GM12878 (cell line): ENCODE measurements at regions not wholly inside any gene's neighbourhood (a gene's known extent, or its start where the extent isn't known, plus 50 kb on each side); places are given as distances from the start of the nearest gene placed in this dataset.

Source experiments
- ATAC-seq: fragments of 200-7000 bp; cut with Tn5 transposase; 3 replicates; pipeline ENCODE4 v1.9.1; 2020; ENCODE audit warnings: mild to moderate bottlenecking, moderate library complexity
- BruUV-seq: library from RNA; stranded (reverse); fragments of 400-500 nt; replicated peaks from 2 replicates; lab custom pipeline; 2021; lab: Mats Ljungman, UMichigan
- CTCF ChIA-PET: fragments of 300-600 bp; sonication (Branson Sonifier 250); formaldehyde crosslinking; extraction: SDS; loops from one replicate; lab custom pipeline; 2021; ENCODE audit warnings: inconsistent platforms; lab: Yijun Ruan, JAX
- POLR2A ChIA-PET: fragments of 350-600 bp; formaldehyde crosslinking; extraction: SDS; loops from one replicate; lab custom pipeline; 2021; ENCODE audit warnings: inconsistent platforms; lab: Charles Lee
- RAD21 ChIA-PET: fragments of 300-600 bp; sonication (Branson Sonifier 250); formaldehyde crosslinking; loops from one replicate; lab custom pipeline; 2023; ENCODE audit warnings: antibody characterized with exemption; ENCODE audit not compliant: unreplicated experiment; lab: Charles Lee
- SMC1A ChIA-PET: fragments of 300-600 bp; sonication (Branson Sonifier 250); formaldehyde crosslinking; loops from one replicate; lab custom pipeline; 2023; ENCODE audit not compliant: unreplicated experiment, uncharacterized antibody; lab: Charles Lee
- DNase-seq: peaks from one replicate; pipeline ENCODE4 v3.0.0-alpha.2; 2011; ENCODE audit warnings: low read depth, low spot score
- FAIRE-seq: peaks from 3 replicates; lab custom pipeline; 2011; peaks lifted over from hg19 to GRCh38; lab: Jason Lieb, UNC
- H2AFZ ChIP-seq: 2 replicates; pipeline ENCODE4 v1.6.0; 2011; ENCODE audit warnings: low read depth, low read length, control low read depth; ENCODE audit not compliant: control insufficient read depth
- H3K27ac ChIP-seq: 2 replicates; pipeline ENCODE4 v1.5.1; 2011; ENCODE audit warnings: control low read depth; ENCODE audit not compliant: control insufficient read depth, insufficient read depth
- H3K27me3 ChIP-seq, 2 experiments: replicated peaks in 1 of 2; 2 replicates each; pipeline versions ENCODE4 v1.6.0 to v1.6.1; 2011; ENCODE audit warnings: low read length in 1 of 2; ENCODE audit not compliant: control insufficient read depth in 2 of 2, insufficient read depth in 2 of 2
- H3K36me3 ChIP-seq, 2 experiments: 2 replicates each; pipeline ENCODE4 v1.5.1; 2011; ENCODE audit warnings: low read length in 1 of 2; ENCODE audit not compliant: control insufficient read depth in 2 of 2, insufficient read depth in 2 of 2
- H3K4me1 ChIP-seq: 2 replicates; pipeline ENCODE4 v1.6.1; 2011; ENCODE audit warnings: mild to moderate bottlenecking, low read length, moderate library complexity, mixed read lengths; ENCODE audit not compliant: control insufficient read depth, insufficient read depth
- H3K4me2 ChIP-seq: 2 replicates; pipeline ENCODE4 v1.6.0; 2011; ENCODE audit warnings: control low read depth; ENCODE audit not compliant: control insufficient read depth, insufficient read depth
- H3K4me3 ChIP-seq: fragments of 200-600 bp; sonication (generic); 2 replicates; pipeline ENCODE4 v1.5.1; 2016
- H3K79me2 ChIP-seq: 2 replicates; pipeline ENCODE4 v1.6.0; 2011; ENCODE audit warnings: low read length; ENCODE audit not compliant: control insufficient read depth, insufficient read depth
- H3K9ac ChIP-seq: 2 replicates; pipeline ENCODE4 v1.8.0; 2011; ENCODE audit warnings: low read length, control low read depth, mixed read lengths; ENCODE audit not compliant: control insufficient read depth, insufficient read depth
- H3K9me3 ChIP-seq: replicated peaks from 3 replicates; pipeline ENCODE4 v1.5.1; 2011; ENCODE audit warnings: mild to moderate bottlenecking, low read length; ENCODE audit not compliant: control insufficient read depth, insufficient read depth
- H4K20me1 ChIP-seq: 2 replicates; pipeline ENCODE4 v1.6.0; 2011; ENCODE audit not compliant: control insufficient read depth, insufficient read depth
- BHLHE40 ChIP-seq, 2 experiments: fragments of 450-650 bp in 1 of 2; IDR thresholded peaks; 2 replicates each; pipeline ENCODE4 v1.6.1; 2011 to 2017; ENCODE audit warnings: low read depth in 2 of 2, borderline replicate concordance in 1 of 2, improper control_type of control experiment in 1 of 2, low read length in 1 of 2, mild to moderate bottlenecking in 1 of 2
- FOXM1 ChIP-seq: IDR thresholded peaks from 2 replicates; pipeline ENCODE4 v1.6.1; 2012; ENCODE audit warnings: low read depth, mild to moderate bottlenecking, inconsistent platforms, low read length, moderate library complexity
- HDGF ChIP-seq: fragments of 450-650 bp; IDR thresholded peaks from 2 replicates; pipeline ENCODE4 v1.6.1; 2016; ENCODE audit warnings: antibody characterized with exemption
- MAX ChIP-seq: IDR thresholded peaks from 2 replicates; pipeline ENCODE4 v1.6.1; 2012; ENCODE audit warnings: low read depth, low read length, improper control_type of control experiment
- NFYA ChIP-seq: IDR thresholded peaks from 2 replicates; pipeline ENCODE4 v1.6.1; 2011; ENCODE audit warnings: low read depth, mild to moderate bottlenecking, low read length, improper control_type of control experiment, borderline replicate concordance
- PAX5 ChIP-seq: IDR thresholded peaks from 2 replicates; pipeline ENCODE4 v1.6.1; 2011; ENCODE audit warnings: low read depth, low read length, borderline replicate concordance
- POLR2AphosphoS2 ChIP-seq: IDR thresholded peaks from 2 replicates; pipeline ENCODE4 v1.6.1; 2011; ENCODE audit warnings: low read depth, mild to moderate bottlenecking, low read length, improper control_type of control experiment, moderate library complexity
- TBL1XR1 ChIP-seq: IDR thresholded peaks from 2 replicates; pipeline ENCODE4 v1.6.1; 2012; ENCODE audit warnings: low read depth, low read length, improper control_type of control experiment
- WGBS: methylation state at CpG from one replicate; pipeline ENCODE4 v1.1.6; 2016; ENCODE audit warnings: low lambda C conversion rate; ENCODE audit not compliant: insufficient replicate concordance, insufficient coverage; ENCODE audit errors: missing lambda C conversion rate; 5-methylcytosine and 5-hydroxymethylcytosine counted together
- in situ Hi-C: fragments of 300-500 bp; cut with MboI; formaldehyde crosslinking; loops from 9 replicates; pipeline ENCODE4 v1.14.3; 2018; ENCODE audit warnings: mixed read lengths
- intact Hi-C: fragments of 100-400 bp; cut with micrococcal nuclease; formaldehyde crosslinking; loops from one replicate; pipeline ENCODE4 v1.14.2; 2022; ENCODE audit not compliant: unreplicated experiment
- TF ChIP-seq, protein P1 (sequence below): fragments of 450-650 bp; IDR thresholded peaks from 2 replicates; pipeline ENCODE4 v1.6.1; 2017; ENCODE audit warnings: low read depth, mild to moderate bottlenecking, moderate library complexity
- TF ChIP-seq, protein P2 (sequence below): fragments of 450-650 bp; IDR thresholded peaks from 2 replicates; pipeline ENCODE4 v1.6.1; 2016; ENCODE audit warnings: mild to moderate bottlenecking, moderate library complexity, borderline replicate concordance
- TF ChIP-seq, protein P3 (sequence below): IDR thresholded peaks from 2 replicates; pipeline ENCODE4 v1.6.1; 2012; ENCODE audit warnings: mild to moderate bottlenecking, low read depth, low read length

GRCh38 chr13:73924607-73925006, 209.6 kb downstream of the KLF12 start (continued):
- TF ChIP-seq, protein P1, sequence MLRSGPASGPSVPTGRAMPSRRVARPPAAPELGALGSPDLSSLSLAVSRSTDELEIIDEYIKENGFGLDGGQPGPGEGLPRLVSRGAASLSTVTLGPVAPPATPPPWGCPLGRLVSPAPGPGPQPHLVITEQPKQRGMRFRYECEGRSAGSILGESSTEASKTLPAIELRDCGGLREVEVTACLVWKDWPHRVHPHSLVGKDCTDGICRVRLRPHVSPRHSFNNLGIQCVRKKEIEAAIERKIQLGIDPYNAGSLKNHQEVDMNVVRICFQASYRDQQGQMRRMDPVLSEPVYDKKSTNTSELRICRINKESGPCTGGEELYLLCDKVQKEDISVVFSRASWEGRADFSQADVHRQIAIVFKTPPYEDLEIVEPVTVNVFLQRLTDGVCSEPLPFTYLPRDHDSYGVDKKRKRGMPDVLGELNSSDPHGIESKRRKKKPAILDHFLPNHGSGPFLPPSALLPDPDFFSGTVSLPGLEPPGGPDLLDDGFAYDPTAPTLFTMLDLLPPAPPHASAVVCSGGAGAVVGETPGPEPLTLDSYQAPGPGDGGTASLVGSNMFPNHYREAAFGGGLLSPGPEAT, result 0 out of 2 replicates have a peak, but pooled peaks have one; percentile 19
- TF ChIP-seq TBL1XR1, result no peak

DNA sequence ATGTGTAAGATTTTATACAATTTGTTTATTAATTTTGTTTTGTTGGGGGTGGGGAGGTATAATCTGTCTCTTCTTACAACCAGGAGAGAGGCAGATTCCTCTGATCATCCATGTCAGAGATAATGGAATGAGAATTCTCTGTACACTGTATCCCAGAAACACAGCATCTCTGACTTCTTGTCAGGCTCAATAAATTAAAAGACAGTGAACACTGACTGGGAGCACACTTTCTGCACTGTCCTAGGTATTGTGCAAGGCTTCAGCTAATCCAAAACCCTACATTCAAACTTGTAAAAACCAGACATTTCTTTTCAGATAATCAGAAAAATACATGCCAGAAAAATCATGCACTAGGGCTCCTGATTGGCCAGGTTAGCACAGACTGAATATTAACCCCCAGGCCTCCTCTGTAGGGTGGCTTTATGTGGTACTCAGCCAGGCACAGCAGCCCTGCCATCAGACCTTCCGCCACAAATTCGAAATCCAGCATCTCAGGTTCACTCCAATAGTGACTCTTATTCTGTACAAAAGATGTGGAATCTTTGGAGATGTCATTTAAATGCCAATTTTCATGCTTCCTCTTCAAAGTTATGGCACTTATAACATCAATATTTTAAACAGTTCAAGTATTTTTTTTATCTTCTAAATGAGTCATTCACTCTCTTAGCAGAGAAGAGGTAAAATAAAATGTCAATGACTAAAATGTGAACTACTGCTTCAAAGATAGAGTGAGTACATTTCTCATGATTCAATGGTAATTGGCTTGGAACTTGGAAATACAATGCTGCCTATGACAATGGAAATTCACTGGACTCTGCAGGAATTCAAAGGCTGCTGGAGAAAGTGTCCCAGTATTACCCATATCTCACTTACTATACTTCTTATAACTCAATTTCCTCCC, 211.5 kb downstream of the KLF12 start:
- CTCF ChIA-PET, result interaction anchor here (1.4 kb wide), 1 partner anchor 10 kb away, joined by 4 read pairs; no protein-coding TSS in a partner anchor
- H3K36me3 ChIP-seq, result no peaks in the 10 kb centered on the region
- BruUV-seq, result no TSS peak
- H3K4me3 ChIP-seq, result no peak overlapping the region
- in situ Hi-C loops (no loop called here), intact Hi-C loops (no loop called here)
- no peak overlapping the region for H3K27ac ChIP-seq
- H3K9me3 ChIP-seq, result no peaks in the 10 kb centered on the region
- no peak overlapping the region for H3K9ac ChIP-seq
- H3K27me3 ChIP-seq, result no peaks in the 10 kb centered on the region
- no peak overlapping the region for H3K4me2 ChIP-seq
- H3K4me1 ChIP-seq, result peaks cover 8% of the 10 kb centered on the region
- SMC1A ChIA-PET, result interaction anchor here (1.1 kb wide), 1 partner anchor 10 kb away, joined by 3 read pairs; no protein-coding TSS in a partner anchor
- H4K20me1 ChIP-seq, result no peaks in the 10 kb centered on the region
- FAIRE-seq (no peak), DNase-seq (no peak), ATAC-seq (no peak)
- H2AFZ ChIP-seq, result no peak overlapping the region
- POLR2A ChIA-PET, result no interaction called here
- whole genome bisulfite sequencing, result 94% methylated on average over 2 of the region's 2 CpGs
- RAD21 ChIA-PET, result no interaction called here
- H3K79me2 ChIP-seq, result no peaks in the 10 kb centered on the region
- TF ChIP-seq MAX, result no peak
- TF ChIP-seq, protein P2, sequence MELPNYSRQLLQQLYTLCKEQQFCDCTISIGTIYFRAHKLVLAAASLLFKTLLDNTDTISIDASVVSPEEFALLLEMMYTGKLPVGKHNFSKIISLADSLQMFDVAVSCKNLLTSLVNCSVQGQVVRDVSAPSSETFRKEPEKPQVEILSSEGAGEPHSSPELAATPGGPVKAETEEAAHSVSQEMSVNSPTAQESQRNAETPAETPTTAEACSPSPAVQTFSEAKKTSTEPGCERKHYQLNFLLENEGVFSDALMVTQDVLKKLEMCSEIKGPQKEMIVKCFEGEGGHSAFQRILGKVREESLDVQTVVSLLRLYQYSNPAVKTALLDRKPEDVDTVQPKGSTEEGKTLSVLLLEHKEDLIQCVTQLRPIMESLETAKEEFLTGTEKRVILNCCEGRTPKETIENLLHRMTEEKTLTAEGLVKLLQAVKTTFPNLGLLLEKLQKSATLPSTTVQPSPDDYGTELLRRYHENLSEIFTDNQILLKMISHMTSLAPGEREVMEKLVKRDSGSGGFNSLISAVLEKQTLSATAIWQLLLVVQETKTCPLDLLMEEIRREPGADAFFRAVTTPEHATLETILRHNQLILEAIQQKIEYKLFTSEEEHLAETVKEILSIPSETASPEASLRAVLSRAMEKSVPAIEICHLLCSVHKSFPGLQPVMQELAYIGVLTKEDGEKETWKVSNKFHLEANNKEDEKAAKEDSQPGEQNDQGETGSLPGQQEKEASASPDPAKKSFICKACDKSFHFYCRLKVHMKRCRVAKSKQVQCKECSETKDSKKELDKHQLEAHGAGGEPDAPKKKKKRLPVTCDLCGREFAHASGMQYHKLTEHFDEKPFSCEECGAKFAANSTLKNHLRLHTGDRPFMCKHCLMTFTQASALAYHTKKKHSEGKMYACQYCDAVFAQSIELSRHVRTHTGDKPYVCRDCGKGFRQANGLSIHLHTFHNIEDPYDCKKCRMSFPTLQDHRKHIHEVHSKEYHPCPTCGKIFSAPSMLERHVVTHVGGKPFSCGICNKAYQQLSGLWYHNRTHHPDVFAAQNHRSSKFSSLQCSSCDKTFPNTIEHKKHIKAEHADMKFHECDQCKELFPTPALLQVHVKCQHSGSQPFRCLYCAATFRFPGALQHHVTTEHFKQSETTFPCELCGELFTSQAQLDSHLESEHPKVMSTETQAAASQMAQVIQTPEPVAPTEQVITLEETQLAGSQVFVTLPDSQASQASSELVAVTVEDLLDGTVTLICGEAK, result no peak
- TF ChIP-seq BHLHE40 (IDR thresholded peaks at IDR 0.05; ENCODE audit: borderline replicate concordance in 1 of 2, low read depth in 2 of 2, low read length in 1 of 2), result no peak
- no peak for TF ChIP-seq PAX5
- no peak for TF ChIP-seq POLR2AphosphoS2
- TF ChIP-seq, protein P3, sequence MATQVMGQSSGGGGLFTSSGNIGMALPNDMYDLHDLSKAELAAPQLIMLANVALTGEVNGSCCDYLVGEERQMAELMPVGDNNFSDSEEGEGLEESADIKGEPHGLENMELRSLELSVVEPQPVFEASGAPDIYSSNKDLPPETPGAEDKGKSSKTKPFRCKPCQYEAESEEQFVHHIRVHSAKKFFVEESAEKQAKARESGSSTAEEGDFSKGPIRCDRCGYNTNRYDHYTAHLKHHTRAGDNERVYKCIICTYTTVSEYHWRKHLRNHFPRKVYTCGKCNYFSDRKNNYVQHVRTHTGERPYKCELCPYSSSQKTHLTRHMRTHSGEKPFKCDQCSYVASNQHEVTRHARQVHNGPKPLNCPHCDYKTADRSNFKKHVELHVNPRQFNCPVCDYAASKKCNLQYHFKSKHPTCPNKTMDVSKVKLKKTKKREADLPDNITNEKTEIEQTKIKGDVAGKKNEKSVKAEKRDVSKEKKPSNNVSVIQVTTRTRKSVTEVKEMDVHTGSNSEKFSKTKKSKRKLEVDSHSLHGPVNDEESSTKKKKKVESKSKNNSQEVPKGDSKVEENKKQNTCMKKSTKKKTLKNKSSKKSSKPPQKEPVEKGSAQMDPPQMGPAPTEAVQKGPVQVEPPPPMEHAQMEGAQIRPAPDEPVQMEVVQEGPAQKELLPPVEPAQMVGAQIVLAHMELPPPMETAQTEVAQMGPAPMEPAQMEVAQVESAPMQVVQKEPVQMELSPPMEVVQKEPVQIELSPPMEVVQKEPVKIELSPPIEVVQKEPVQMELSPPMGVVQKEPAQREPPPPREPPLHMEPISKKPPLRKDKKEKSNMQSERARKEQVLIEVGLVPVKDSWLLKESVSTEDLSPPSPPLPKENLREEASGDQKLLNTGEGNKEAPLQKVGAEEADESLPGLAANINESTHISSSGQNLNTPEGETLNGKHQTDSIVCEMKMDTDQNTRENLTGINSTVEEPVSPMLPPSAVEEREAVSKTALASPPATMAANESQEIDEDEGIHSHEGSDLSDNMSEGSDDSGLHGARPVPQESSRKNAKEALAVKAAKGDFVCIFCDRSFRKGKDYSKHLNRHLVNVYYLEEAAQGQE, result no peak
- no peak for TF ChIP-seq HDGF
- no peak for TF ChIP-seq FOXM1
- no peak for TF ChIP-seq NFYA
